ENCODE measurements at regions not wholly inside any gene's neighbourhood (a gene's known extent, or its start where the extent isn't known, plus 50 kb on each side); places are given as distances from the start of the nearest gene placed in this dataset.
"Not testable (repeated sequence)": the region's sequence is repeated elsewhere in the genome, so short reads cannot be mapped to it uniquely, and the experiment has no call there.

DNA sequence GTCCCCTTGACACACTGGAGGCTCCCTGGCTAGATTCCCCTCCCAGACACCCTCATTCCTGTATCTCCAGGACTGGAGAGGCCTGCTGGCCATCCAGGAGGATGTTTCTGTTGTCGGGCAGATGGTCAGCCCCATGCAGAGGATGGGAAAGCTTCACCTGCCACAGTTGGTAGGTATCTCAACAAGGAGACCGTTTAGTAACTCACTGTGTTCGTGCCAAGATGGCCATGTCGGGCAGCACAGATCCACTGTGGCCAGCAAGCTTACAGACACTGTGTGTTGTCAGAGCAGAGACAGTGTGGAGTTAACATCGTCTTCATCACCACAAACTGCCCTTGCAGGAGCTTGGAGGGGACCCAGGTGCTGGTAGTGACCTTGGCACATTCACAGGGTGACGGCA, 390.9 kb downstream of the SEC14L1 start:
- Mint-ChIP-seq H3K27ac (no peak overlapping the region), H3K27me3 (peaks cover 28% of the 10 kb centered on the region), H3K4me3 (no peak overlapping the region)

DNA sequence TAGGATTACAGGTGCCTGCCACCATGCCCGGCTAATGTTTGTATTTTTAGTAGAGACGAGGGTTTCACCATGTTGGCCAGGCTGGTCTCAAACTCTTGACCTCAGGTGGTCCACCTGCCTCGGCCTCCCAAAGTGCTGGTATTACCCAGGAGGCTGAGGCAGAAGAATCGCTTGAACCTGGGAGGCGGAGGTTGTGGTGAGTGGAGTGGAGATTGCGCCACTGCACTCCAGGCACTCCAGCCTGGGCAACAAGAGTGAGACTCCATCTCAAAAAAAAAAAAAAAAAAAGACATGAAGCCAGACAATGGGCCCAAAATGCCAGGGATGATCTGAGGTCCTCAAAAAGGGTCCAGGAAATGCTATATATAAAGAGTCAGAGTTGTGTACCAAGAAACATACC, 392.9 kb downstream of the SEC14L1 start:
- not testable (repeated sequence) for H3K27ac Mint-ChIP-seq, H3K4me1 Mint-ChIP-seq, H3K36me3 Mint-ChIP-seq, H3K9me3 Mint-ChIP-seq, H3K4me3 Mint-ChIP-seq
- H3K27me3 Mint-ChIP-seq, result peaks cover 25% of the 10 kb centered on the region

More for the DNA sequence above, 390.9 kb downstream of the SEC14L1 start:
- peaks cover 0 to 2% (median 0%) of the 10 kb centered on the region in 3 donors for H3K4me1 Mint-ChIP-seq
- no peaks in the 10 kb centered on the region for H3K36me3 Mint-ChIP-seq
- no peaks in the 10 kb centered on the region for H3K9me3 Mint-ChIP-seq

DNA sequence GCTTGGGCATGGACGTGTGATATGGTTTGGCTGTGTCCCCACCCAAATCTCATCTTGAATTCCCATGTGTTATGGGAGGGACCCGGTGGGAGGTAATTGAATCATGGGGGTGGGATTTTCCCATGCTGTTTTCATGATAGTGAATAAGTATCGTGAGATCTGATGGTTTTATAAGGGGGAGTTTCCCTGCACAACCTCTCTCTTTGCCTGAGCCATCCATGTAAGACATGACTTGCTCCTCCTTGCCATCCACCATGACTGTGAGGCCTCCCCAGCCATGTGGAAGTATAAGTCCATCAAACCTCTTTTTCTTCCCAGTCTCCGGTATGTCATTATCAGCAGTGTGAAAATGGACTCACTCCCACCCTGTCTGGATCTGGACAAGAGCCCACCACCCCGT, 393.4 kb downstream of the SEC14L1 start:
- Mint-ChIP-seq H3K27me3 (peaks cover 22% of the 10 kb centered on the region), H3K27ac (peak overlapping the region in 1 of 3 donors; percentile 44), H3K9me3 (no peaks in the 10 kb centered on the region), H3K4me1 (no peaks in the 10 kb centered on the region), H3K4me3 (peak overlapping the region in 1 of 4 donors; percentile 52), H3K36me3 (no peaks in the 10 kb centered on the region)

DNA sequence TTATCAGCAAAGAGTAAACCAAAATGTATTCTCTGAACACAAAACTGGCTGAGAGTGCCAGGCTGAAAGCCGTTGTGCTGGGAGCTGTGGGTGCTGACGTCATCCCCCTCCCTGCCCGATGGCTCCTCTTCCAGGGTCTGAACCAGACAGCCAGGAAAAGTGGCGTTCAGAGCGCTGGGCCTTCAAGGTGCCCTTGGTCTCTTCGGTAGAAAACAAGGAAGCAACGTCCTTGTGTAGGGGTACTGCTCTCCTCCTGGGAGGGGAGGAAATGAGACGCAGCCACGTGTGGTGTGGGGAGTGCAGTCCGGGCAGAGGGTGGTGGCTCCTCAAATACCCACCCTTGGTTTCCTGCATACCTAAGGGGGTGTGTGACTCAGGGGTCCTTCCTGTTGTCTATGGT, 394.7 kb downstream of the SEC14L1 start:
- Mint-ChIP-seq H3K27ac (no peak overlapping the region), H3K4me3 (no peak overlapping the region), H3K36me3 (no peaks in the 10 kb centered on the region), H3K9me3 (no peaks in the 10 kb centered on the region), H3K27me3 (peaks cover 13% of the 10 kb centered on the region), H3K4me1 (no peaks in the 10 kb centered on the region)

DNA sequence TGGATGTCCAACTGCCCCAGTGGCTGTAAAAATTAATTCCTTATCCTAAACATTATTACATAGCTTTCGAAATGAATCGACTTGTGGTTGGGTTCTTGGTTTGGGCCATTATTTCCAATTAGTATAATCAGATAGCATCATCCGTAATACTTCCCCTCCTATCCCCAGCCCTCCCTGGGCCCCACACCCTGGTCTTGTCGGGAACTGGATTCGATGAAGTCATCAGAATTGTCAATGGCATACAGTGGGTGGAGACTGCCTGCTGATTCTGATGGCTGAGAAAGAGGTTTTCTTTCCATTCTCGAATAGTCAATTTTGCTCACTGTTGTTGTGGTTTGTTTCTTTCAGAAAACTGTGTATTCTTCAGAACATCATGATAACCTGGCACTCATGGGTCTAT, 395.1 kb downstream of the SEC14L1 start:
- Mint-ChIP-seq H3K4me3 (no peak overlapping the region), H3K4me1 (no peaks in the 10 kb centered on the region), H3K27ac (no peak overlapping the region), H3K36me3 (no peaks in the 10 kb centered on the region), H3K9me3 (no peaks in the 10 kb centered on the region), H3K27me3 (peaks cover 9% of the 10 kb centered on the region)

DNA sequence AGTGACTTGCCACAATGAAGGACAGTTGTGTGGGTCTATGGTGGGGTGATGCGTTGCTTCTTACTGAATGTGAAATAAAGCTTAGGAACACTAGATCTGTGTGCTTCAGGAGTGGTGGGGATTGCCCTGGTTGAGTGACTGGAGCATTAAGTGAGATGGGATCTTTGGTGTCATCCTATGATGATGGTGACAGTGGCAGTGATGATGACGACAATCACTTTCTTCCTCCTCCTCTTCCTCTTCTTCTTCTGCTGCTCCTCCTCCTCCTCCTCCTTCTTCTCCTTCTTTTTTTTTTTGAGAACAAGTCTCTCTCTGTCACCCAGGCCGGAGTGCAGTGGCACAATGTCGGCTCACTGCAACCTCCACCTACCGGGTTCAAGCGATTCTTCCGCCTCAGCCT, 396.8 kb downstream of the SEC14L1 start:
- Mint-ChIP-seq H3K27ac (no peak overlapping the region), H3K27me3 (peaks cover 16% of the 10 kb centered on the region), H3K4me1 (peaks cover 0 to 3% (median 0%) of the 10 kb centered on the region in 3 donors), H3K9me3 (no peaks in the 10 kb centered on the region), H3K36me3 (no peaks in the 10 kb centered on the region), H3K4me3 (no peak overlapping the region)

DNA sequence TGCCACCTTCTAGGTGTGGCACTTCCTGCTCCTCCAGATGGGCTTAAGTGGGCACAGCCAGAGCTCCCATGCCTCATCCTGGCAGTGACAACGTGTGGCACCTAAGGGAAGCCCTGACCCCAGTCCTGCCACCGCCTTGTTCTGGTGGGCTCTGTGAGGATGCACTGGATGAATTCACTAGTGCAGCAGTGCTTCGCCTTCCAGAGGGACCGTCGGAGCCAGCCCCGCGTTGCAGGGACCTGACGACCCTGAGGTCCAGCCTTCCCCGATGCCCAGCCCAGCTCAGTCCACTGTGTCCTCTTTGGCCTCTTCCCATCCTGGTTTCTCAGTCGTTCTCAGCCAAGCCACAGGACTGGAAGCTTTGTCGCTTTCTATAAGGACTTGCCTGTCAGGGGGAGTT, 399.8 kb downstream of the SEC14L1 start:
- Mint-ChIP-seq H3K27ac (no peak overlapping the region), H3K36me3 (no peaks in the 10 kb centered on the region), H3K4me1 (peaks cover 0 to 3% (median 0%) of the 10 kb centered on the region in 3 donors), H3K27me3 (peaks cover 13% of the 10 kb centered on the region), H3K4me3 (no peak overlapping the region), H3K9me3 (no peaks in the 10 kb centered on the region)

DNA sequence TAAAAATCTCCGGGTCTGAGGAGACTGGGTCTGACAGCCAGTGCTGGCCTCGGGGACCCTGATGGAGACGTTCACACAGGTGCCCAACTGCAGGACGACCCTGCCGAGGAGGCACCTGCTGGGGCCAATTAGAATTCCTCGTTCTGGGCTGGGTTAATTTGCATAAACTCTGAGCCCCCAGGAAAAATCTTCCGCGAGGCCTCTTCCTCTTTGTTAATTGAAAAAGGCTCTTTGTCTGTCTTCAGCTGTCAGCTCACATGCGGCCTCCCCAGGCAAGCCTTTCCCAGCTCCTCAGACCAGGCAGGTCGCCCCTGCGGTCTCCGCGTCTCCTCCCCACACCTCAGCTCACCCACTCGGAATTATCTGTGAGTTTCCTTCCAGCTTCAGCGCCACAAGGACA, 400.2 kb downstream of the SEC14L1 start:
- H3K9me3 Mint-ChIP-seq, result no peaks in the 10 kb centered on the region
- peak overlapping the region in 1 of 3 donors; percentile 69 for H3K27ac Mint-ChIP-seq
- H3K4me3 Mint-ChIP-seq, result no peak overlapping the region
- peaks cover 0 to 3% (median 0%) of the 10 kb centered on the region in 3 donors for H3K4me1 Mint-ChIP-seq
- H3K27me3 Mint-ChIP-seq, result peaks cover 12% of the 10 kb centered on the region
- no peaks in the 10 kb centered on the region for H3K36me3 Mint-ChIP-seq

DNA sequence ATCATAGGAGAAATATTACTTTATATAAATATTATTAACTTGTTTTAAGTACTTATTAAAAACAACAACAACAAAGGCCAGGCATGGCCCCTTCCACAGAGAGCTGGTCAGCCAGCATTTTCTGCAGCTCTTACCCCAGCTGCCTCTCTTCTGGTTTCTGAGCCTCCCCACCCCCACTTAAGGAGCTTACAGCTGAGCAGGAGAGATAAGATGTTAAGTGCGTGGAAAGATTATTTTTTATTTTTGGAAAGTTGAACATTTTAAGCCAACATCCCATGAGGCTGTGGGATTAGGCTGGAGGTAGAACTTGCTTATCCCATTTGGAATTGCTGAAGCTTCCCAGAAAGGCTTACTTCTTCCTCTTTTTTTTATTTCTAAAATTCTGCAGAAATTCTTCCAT, 401.2 kb downstream of the SEC14L1 start:
- Mint-ChIP-seq H3K36me3 (no peaks in the 10 kb centered on the region), H3K4me3 (no peak overlapping the region), H3K4me1 (peaks cover 0 to 3% (median 0%) of the 10 kb centered on the region in 3 donors), H3K27me3 (peaks cover 10% of the 10 kb centered on the region), H3K27ac (no peak overlapping the region), H3K9me3 (no peaks in the 10 kb centered on the region)

DNA sequence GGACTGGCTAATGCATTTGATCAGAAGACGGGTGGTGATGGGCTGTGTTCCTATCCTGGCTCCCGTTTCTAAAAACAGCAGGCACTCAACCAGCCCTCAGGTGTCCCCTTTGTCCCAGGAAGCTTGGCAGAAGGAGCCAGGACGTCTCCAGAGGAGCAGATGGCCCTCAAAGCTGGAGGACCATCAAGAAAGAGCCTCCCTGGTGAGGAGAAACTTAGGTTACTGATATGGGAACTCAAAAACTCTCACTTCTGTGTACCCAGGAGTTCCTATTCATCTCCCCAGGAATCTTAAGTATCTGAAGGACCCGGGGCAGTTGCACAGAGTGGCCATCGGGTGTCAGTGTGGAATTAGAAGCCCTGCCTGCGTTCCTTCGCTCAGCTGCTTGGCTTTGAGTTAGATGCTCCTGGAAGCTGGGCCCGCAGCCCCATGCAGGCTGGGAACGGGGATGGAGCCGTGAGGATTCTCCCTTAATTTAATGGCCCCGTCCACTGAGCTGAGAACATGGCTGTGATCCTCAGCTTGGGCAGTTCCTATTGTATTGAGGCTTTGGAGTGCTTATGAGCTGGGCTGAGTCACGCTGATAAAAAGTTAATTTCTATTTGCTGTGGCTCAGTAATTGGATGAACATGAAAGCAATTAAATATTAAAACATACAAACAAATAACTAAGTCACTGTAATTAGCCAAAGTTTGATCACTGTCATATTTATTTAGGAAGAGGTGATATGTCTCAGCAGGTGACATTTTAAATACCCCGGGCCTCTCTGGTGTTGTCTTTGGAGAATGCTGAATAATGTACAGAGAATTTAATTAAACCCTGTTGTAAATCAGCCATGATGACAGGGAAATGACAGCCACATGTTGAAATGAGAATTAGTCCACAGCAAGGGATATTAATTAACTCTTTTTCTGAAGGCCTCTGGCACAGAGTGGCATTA, 402.1 kb downstream of the SEC14L1 start:
- Mint-ChIP-seq H3K4me3 (no peak overlapping the region), H3K9me3 (no peaks in the 10 kb centered on the region), H3K27me3 (peaks cover 9% of the 10 kb centered on the region), H3K27ac (no peak overlapping the region), H3K4me1 (peaks cover 0 to 3% (median 0%) of the 10 kb centered on the region in 3 donors), H3K36me3 (no peaks in the 10 kb centered on the region)

DNA sequence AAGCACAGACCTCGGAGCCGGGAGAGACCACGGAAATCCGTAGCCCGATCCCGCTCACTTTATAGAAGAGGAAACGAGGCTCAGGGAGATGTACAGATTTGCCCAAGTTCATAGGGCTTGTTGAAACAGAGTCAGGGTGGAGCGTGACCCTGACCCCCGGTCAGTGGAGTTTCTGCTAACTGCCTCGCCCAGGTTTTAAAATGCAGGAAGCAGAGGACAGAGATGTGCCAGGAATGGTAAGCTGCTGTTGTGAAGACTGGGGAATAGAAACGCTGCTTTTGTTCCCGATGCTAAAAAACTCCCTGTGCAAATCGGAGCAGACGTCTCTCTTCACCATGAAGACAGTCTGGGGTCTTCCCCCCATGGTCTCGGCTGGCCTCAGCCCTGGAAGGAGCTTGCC, 403.0 kb downstream of the SEC14L1 start:
- no peaks in the 10 kb centered on the region for H3K9me3 Mint-ChIP-seq
- no peak overlapping the region for H3K27ac Mint-ChIP-seq
- H3K4me1 Mint-ChIP-seq, result peaks cover 0 to 3% (median 0%) of the 10 kb centered on the region in 3 donors
- H3K27me3 Mint-ChIP-seq, result peaks cover 9% of the 10 kb centered on the region
- H3K4me3 Mint-ChIP-seq, result no peak overlapping the region
- H3K36me3 Mint-ChIP-seq, result no peaks in the 10 kb centered on the region

DNA sequence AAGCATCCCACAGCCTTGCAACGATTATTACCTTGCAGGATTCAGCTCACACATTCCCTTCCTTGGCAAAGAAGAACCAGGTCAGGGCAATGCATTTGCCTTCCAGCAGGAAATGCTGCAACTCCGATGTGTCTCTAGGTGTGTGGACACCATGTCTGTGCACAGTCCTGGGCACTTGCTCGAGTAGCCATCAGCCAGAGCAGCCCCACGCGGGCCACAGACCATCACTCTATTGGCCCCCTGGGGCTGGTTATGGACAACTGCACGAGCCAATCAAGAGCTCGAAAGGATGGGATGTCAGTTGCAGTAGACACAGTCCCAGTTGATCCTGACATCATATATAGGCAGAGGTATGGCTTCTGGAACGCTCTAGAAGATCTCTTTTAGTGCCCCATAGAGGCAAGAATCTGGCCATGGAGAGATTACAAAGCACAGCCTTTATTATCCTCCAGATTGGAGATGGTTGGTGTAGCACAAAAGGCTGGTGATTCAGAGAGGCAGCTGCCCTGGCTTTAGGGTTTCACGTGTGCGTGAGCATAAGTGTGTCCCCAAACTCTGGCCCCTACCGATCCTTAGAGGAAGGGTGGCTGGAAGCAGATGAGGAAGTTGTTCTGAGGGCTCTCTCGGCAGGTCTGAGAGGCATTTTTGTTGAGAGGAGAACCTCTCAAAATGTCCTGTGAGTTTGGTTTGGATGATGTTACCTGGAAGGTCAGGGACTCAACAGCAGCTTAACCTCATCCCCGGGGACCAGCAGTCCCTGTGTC, 403.8 kb downstream of the SEC14L1 start:
- Mint-ChIP-seq H3K4me1 (peaks cover 0 to 3% (median 0%) of the 10 kb centered on the region in 3 donors), H3K27ac (no peak overlapping the region), H3K36me3 (no peaks in the 10 kb centered on the region), H3K9me3 (no peaks in the 10 kb centered on the region), H3K4me3 (no peak overlapping the region), H3K27me3 (peaks cover 9% of the 10 kb centered on the region)

DNA sequence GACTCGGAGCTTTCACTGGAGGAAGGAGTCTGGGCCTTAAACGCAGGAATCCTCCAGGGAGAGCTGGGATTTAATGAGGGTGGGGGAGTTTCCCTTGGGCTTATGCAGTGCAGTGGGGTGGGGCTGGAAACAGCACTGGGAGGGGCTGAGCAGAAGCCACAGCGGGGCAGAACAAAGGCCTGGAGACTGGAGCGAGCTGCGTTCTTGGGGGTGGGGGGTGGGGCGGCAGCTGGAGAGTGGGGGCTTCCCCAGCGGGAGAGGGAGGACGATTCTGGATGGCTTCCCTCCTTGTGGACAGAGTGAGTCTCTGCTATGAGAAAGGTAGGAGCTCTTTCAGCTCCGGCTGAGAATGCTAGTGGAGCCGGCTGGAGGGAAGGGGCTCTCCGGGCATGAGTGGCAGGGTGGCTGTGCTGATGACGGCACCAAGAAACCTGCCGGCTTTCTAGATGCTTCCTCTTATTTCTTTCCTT, 406.0 kb downstream of the SEC14L1 start:
- Mint-ChIP-seq H3K4me1 (peaks cover 0 to 3% (median 0%) of the 10 kb centered on the region in 3 donors), H3K27ac (no peak overlapping the region), H3K9me3 (no peaks in the 10 kb centered on the region), H3K4me3 (no peak overlapping the region), H3K27me3 (peaks cover 2% of the 10 kb centered on the region), H3K36me3 (no peaks in the 10 kb centered on the region)

DNA sequence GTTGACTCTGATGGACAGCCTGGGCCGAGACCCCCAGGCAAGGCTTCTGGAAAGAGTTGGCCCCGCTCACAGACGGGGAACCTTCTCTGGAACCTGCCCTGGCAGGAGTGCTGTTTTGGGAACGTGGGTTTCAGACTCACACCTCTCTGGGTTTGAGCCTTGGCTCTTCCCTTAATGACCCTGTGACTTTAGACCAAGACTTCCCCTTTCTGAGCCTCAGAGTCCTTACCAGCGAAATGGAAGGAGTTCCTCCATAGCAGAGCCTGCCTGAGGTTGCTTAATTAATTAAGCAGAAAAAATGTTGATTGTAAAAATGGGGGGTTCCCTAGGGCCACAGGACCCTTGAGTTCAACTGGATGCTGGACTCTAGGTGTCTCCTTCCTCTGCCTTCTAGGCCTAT, 408.2 kb downstream of the SEC14L1 start:
- peaks cover 2% of the 10 kb centered on the region for H3K27me3 Mint-ChIP-seq
- no peaks in the 10 kb centered on the region for H3K36me3 Mint-ChIP-seq
- H3K4me3 Mint-ChIP-seq, result no peak overlapping the region
- no peak overlapping the region for H3K27ac Mint-ChIP-seq
- peaks cover 0 to 2% (median 0%) of the 10 kb centered on the region in 3 donors for H3K9me3 Mint-ChIP-seq
- H3K4me1 Mint-ChIP-seq, result peaks cover 0 to 6% (median 0%) of the 10 kb centered on the region in 3 donors

DNA sequence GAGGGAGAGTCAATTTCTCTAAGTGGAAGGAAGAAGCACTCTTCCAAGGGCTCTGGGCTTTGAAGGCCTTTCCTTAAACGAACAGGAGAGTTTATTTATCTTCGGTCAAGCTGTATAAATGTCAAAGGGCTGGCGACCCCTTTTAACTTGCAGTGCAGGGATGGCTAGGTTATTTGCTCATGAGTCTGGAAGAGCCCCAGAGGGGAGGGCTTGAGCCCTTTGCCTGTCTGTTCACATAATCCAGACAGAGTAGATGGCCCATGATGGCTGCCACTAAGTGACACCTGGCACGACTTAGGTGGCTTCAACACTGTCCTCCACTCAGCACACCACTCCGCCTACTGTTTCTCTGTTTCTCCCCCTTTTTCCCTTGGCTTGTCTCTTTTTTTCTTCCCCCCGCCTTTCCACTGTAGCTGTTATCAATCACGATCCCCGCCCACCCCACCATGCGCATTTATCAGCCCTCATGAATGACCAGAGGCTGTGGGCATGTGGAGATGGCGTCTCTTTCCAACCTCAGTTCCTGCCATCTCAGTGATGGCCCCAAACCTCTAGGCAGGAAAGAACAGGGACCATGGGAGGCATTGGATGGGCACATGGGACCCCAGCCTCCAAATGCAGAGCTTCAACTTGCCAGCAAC, 408.7 kb upstream of the TNRC6C start:
- H3K4me3 Mint-ChIP-seq, result no peak overlapping the region
- H3K4me1 Mint-ChIP-seq, result peaks cover 0 to 6% (median 0%) of the 10 kb centered on the region in 3 donors
- H3K27me3 Mint-ChIP-seq, result peaks cover 2% of the 10 kb centered on the region
- H3K36me3 Mint-ChIP-seq, result no peaks in the 10 kb centered on the region
- H3K27ac Mint-ChIP-seq, result no peak overlapping the region
- H3K9me3 Mint-ChIP-seq, result peaks cover 0 to 2% (median 0%) of the 10 kb centered on the region in 3 donors

Measured in IgD-negative memory B cell (primary cell).